SU-DHL-6 (cell line): ENCODE measurements at regions not wholly inside any gene's neighbourhood (a gene's known extent, or its start where the extent isn't known, plus 50 kb on each side); places are given as distances from the start of the nearest gene placed in this dataset.

Source experiments
- H2AFZ ChIP-seq: fragments of 200-600 bp; sonication (generic); 2 replicates; pipeline ENCODE4 v1.6.1; 2014; ENCODE audit warnings: low read depth, mild to moderate bottlenecking, moderate library complexity, mixed read lengths, antibody characterized with exemption, low read length; ENCODE audit not compliant: severe bottlenecking
- H3F3A ChIP-seq: fragments of 200-600 bp; shearing (Covaris generic); 2 replicates; pipeline ENCODE4 v1.6.0; 2016; ENCODE audit warnings: antibody characterized with exemption, mild to moderate bottlenecking; ENCODE audit not compliant: insufficient read depth
- H3K27ac ChIP-seq: fragments of 200-600 bp; sonication (generic); 2 replicates; pipeline ENCODE4 v1.5.1; 2016; ENCODE audit warnings: low read depth, mild to moderate bottlenecking, low read length, moderate library complexity, mixed read lengths
- H3K27me3 ChIP-seq: fragments of 200-600 bp; sonication (generic), shearing (Covaris generic); 2 replicates; pipeline ENCODE4 v1.6.0; 2014; ENCODE audit warnings: mild to moderate bottlenecking, low read length
- H3K36me3 ChIP-seq: fragments of 200-600 bp; sonication (generic); 2 replicates; pipeline ENCODE4 v1.6.1; 2014; ENCODE audit warnings: mild to moderate bottlenecking, low read length, mixed read lengths
- H3K4me2 ChIP-seq: fragments of 300-600, 200-600 bp; shearing (Covaris generic), sonication (generic); 2 replicates; pipeline ENCODE4 v1.6.0; 2014; ENCODE audit warnings: low read length, low read depth, mild to moderate bottlenecking; ENCODE audit not compliant: poor library complexity, severe bottlenecking
- H3K4me3 ChIP-seq: fragments of 200-600 bp; sonication (generic); 2 replicates; pipeline ENCODE4 v1.5.1; 2014; ENCODE audit warnings: antibody characterized with exemption, low read length, mild to moderate bottlenecking, mixed read lengths; ENCODE audit not compliant: insufficient read depth, poor library complexity, severe bottlenecking
- H3K79me2 ChIP-seq: fragments of 200-600 bp; sonication (generic); 2 replicates; pipeline ENCODE4 v1.6.1; 2014; ENCODE audit warnings: mild to moderate bottlenecking, low read length, moderate library complexity; ENCODE audit not compliant: insufficient read depth
- H3K9ac ChIP-seq: fragments of 200-600 bp; sonication (generic); 2 replicates; pipeline ENCODE4 v1.7.0; 2014; ENCODE audit warnings: mild to moderate bottlenecking, low read length
- H3K9me2 ChIP-seq: fragments of 200-600 bp; sonication (generic); replicated peaks from 2 replicates; pipeline ENCODE4 v1.6.1; 2014; ENCODE audit warnings: low read length; ENCODE audit not compliant: insufficient read depth
- H3K9me3 ChIP-seq: fragments of 200-600 bp; sonication (generic); 2 replicates; pipeline ENCODE4 v1.6.1; 2014; ENCODE audit warnings: low read length, mixed read lengths; ENCODE audit not compliant: insufficient read depth
- H4K20me1 ChIP-seq: fragments of 200-600 bp; sonication (generic); 2 replicates; pipeline ENCODE4 v1.6.1; 2014; ENCODE audit warnings: low read depth, mild to moderate bottlenecking, antibody characterized with exemption, low read length, moderate library complexity, mixed read lengths
- CTCF ChIP-seq: fragments of 200-600 bp; sonication (generic); IDR thresholded peaks from one replicate; pipeline ENCODE4 v1.5.1; 2017; ENCODE audit warnings: antibody characterized with exemption, mild to moderate bottlenecking, low read length, moderate library complexity; ENCODE audit not compliant: insufficient read depth, poor library complexity, severe bottlenecking
- EZH2phosphoT487 ChIP-seq: fragments of 200-600 bp; sonication (generic), shearing (Covaris generic); conservative IDR thresholded peaks from 2 replicates; pipeline ENCODE4 v1.6.1; 2018; ENCODE audit warnings: mild to moderate bottlenecking, antibody characterized with exemption, low read length, moderate library complexity, mixed read lengths

- H3K36me3 ChIP-seq = no peaks in the 10 kb centered on the region
- H3F3A ChIP-seq = no peaks in the 10 kb centered on the region
- H3K9me2 ChIP-seq = no peaks in the 10 kb centered on the region
- no peaks in the 10 kb centered on the region for H3K9me3 ChIP-seq
- TF ChIP-seq EZH2phosphoT487 (no peak), CTCF (no peak)
- no peak overlapping the region for H3K4me3 ChIP-seq
- no peaks in the 10 kb centered on the region for H3K79me2 ChIP-seq
- no peak overlapping the region for H3K27ac ChIP-seq
- no peak overlapping the region for H3K9ac ChIP-seq
- H4K20me1 ChIP-seq = no peaks in the 10 kb centered on the region
- no peak overlapping the region for H3K4me2 ChIP-seq
- H3K27me3 ChIP-seq = no peaks in the 10 kb centered on the region
- no peak overlapping the region for H2AFZ ChIP-seq
Observed at GRCh38 chr13:54162069-54162468, 1133.5 kb downstream of the OLFM4 start.

GRCh38 chr13:54165581-54166215 is 1137.1 kb downstream of the OLFM4 start:
- Histone ChIP-seq H3K36me3 (no peaks in the 10 kb centered on the region), H3K9ac (no peak overlapping the region), H3F3A (no peaks in the 10 kb centered on the region), H3K9me3 (no peaks in the 10 kb centered on the region), H3K4me2 (no peak overlapping the region), H3K4me3 (no peak overlapping the region), H3K27me3 (no peaks in the 10 kb centered on the region), H3K79me2 (no peaks in the 10 kb centered on the region), H3K9me2 (no peaks in the 10 kb centered on the region), H4K20me1 (no peaks in the 10 kb centered on the region), H3K27ac (no peak overlapping the region), H2AFZ (no peak overlapping the region)
- TF ChIP-seq EZH2phosphoT487 (no peak), CTCF (no peak)

- H3K9ac ChIP-seq = no peak overlapping the region
- H3F3A ChIP-seq = no peaks in the 10 kb centered on the region
- no peak overlapping the region for H2AFZ ChIP-seq
- no peaks in the 10 kb centered on the region for H3K27me3 ChIP-seq
- H4K20me1 ChIP-seq = no peaks in the 10 kb centered on the region
- H3K27ac ChIP-seq = no peak overlapping the region
- no peak overlapping the region for H3K4me2 ChIP-seq
- no peaks in the 10 kb centered on the region for H3K36me3 ChIP-seq
- no peak overlapping the region for H3K4me3 ChIP-seq
- H3K79me2 ChIP-seq = no peaks in the 10 kb centered on the region
- H3K9me3 ChIP-seq = no peaks in the 10 kb centered on the region
- TF ChIP-seq EZH2phosphoT487 (no peak), CTCF (no peak)
- H3K9me2 ChIP-seq = no peaks in the 10 kb centered on the region; the same call in 1 of the 2 replicates
Observed at GRCh38 chr13:54173996-54174395, 1145.4 kb downstream of the OLFM4 start.
